A549 (cell line): ENCODE measurements at regions not wholly inside any gene's neighbourhood (a gene's known extent, or its start where the extent isn't known, plus 50 kb on each side); places are given as distances from the start of the nearest gene placed in this dataset.

ENCODE experiments used
- ATAC-seq, 2 experiments: fragments of 200-7000 bp in 1 of 2; fragments of >200 bp in 1 of 2; cut with Nextera tagmentation in 1 of 2; cut with Tn5 transposase in 1 of 2; 3 replicates each; pipeline versions ENCODE4 v1.8.0 to v1.9.1; 2018 to 2020; ENCODE audit warnings: mild to moderate bottlenecking in 1 of 2, moderate library complexity in 1 of 2
- CTCF ChIA-PET: fragments of 300-600 bp; sonication (Branson Sonifier 250); formaldehyde crosslinking; extraction: SDS; loops from one replicate; lab custom pipeline; 2021; ENCODE audit warnings: antibody characterized with exemption, inconsistent platforms; lab: Yijun Ruan, JAX
- POLR2A ChIA-PET: fragments of 350-600 bp; formaldehyde crosslinking; extraction: SDS; loops from one replicate; lab custom pipeline; 2021; ENCODE audit warnings: antibody characterized with exemption, inconsistent platforms; lab: Yijun Ruan, JAX
- DNase-seq, 2 experiments: peaks; one replicate each; pipeline versions ENCODE4 v3.0.0 to v3.0.0-alpha.2; 2011 to 2016; ENCODE audit warnings: low read depth in 1 of 2, low spot score in 1 of 2
- FAIRE-seq: peaks from 2 replicates; lab custom pipeline; 2011; peaks lifted over from hg19 to GRCh38; lab: Jason Lieb, UNC
- H3K27ac ChIP-seq, 2 experiments: fragments of >200 bp; sonication (Bioruptor Twin); formaldehyde crosslinking; 3 replicates each; pipeline ENCODE4 v1.5.1; 2016 to 2017
- H3K4me1 ChIP-seq: fragments of >200 bp; sonication (Bioruptor Twin); formaldehyde crosslinking; 3 replicates; pipeline ENCODE4 v1.6.1; 2016
- H3K4me2 ChIP-seq: fragments of >200 bp; sonication (Bioruptor Twin); formaldehyde crosslinking; 3 replicates; pipeline ENCODE4 v1.6.1; 2016
- H3K4me3 ChIP-seq: fragments of >200 bp; sonication (Bioruptor Twin); formaldehyde crosslinking; 3 replicates; pipeline ENCODE4 v1.5.1; 2016
- H3K9me3 ChIP-seq: fragments of >200 bp; sonication (Bioruptor Twin); formaldehyde crosslinking; 3 replicates; pipeline ENCODE4 v1.6.1; 2016
- BHLHE40 ChIP-seq: IDR thresholded peaks from 2 replicates; pipeline ENCODE4 v1.6.1; 2012; ENCODE audit warnings: low read depth, low read length, inconsistent platforms
- CBX2 ChIP-seq: fragments of 200-600 bp; sonication (generic); IDR thresholded peaks from 2 replicates; pipeline ENCODE4 v1.6.1; 2016; ENCODE audit warnings: low read depth, mild to moderate bottlenecking, borderline replicate concordance
- CHD4 ChIP-seq: fragments of 200-600 bp; sonication (generic); IDR thresholded peaks from 2 replicates; pipeline ENCODE4 v1.6.1; 2016; ENCODE audit warnings: antibody characterized with exemption, mild to moderate bottlenecking, borderline replicate concordance
- EP300 ChIP-seq, 2 experiments: fragments of >200 bp; sonication (Bioruptor Twin); formaldehyde crosslinking; IDR thresholded peaks; 2 replicates in 1 of 2; 3 replicates in 1 of 2; pipeline ENCODE4 v1.6.1; 2016 to 2017
- FOSL2 ChIP-seq, 2 experiments: fragments of 450-650 bp in 1 of 2; fragments of >200 bp in 1 of 2; sonication (Bioruptor Twin) in 1 of 2; formaldehyde crosslinking; IDR thresholded peaks; 2 replicates each; pipeline versions ENCODE4 v1.5.0 to v1.6.1; 2016 to 2020; ENCODE audit warnings: mild to moderate bottlenecking in 1 of 2, moderate library complexity in 1 of 2
- HOXB5 ChIP-seq: fragments of 250-450 bp; sonication (Bioruptor Pico); IDR thresholded peaks from 2 replicates; pipeline ENCODE4 v1.5.0; 2020; ENCODE audit warnings: mild to moderate bottlenecking, moderate library complexity
- JUNB ChIP-seq: fragments of >200 bp; sonication (Bioruptor Twin); formaldehyde crosslinking; IDR thresholded peaks from 2 replicates; pipeline ENCODE4 v1.6.1; 2016
- KDM1A ChIP-seq: fragments of 200-600 bp; sonication (generic); IDR thresholded peaks from 2 replicates; pipeline ENCODE4 v1.6.1; 2016; ENCODE audit warnings: low read depth, mild to moderate bottlenecking
- KDM5A ChIP-seq: fragments of 200-600 bp; sonication (generic); IDR thresholded peaks from 2 replicates; pipeline ENCODE4 v1.6.1; 2016; ENCODE audit warnings: antibody characterized with exemption, mild to moderate bottlenecking
- MAFK ChIP-seq: fragments of 450-650 bp; IDR thresholded peaks from 2 replicates; pipeline ENCODE4 v1.6.1; 2014; ENCODE audit not compliant: partially characterized antibody
- PHF8 ChIP-seq: fragments of 200-600 bp; sonication (generic); IDR thresholded peaks from 2 replicates; pipeline ENCODE4 v1.6.1; 2016; ENCODE audit warnings: low read depth, mild to moderate bottlenecking, antibody characterized with exemption, moderate library complexity, borderline replicate concordance
- POLR2AphosphoS2 ChIP-seq: conservative IDR thresholded peaks from 2 replicates; pipeline ENCODE4 v1.6.1; 2012; ENCODE audit warnings: low read length, improper control_type of control experiment, inconsistent platforms
- SREBF2 ChIP-seq: fragments of 450-650 bp; IDR thresholded peaks from 2 replicates; pipeline ENCODE4 v1.6.1; 2014; ENCODE audit warnings: mild to moderate bottlenecking, moderate library complexity
- TP53 ChIP-seq: fragments of 250-450 bp; sonication (Bioruptor Pico); IDR thresholded peaks from 2 replicates; pipeline ENCODE4 v1.5.0; 2021; ENCODE audit warnings: mild to moderate bottlenecking, moderate library complexity
- ZC3H11A ChIP-seq: fragments of 450-650 bp; IDR thresholded peaks from 2 replicates; pipeline ENCODE4 v1.6.1; 2014; ENCODE audit warnings: antibody characterized with exemption, mild to moderate bottlenecking
- ZFP36 ChIP-seq: fragments of 450-650 bp; IDR thresholded peaks from 2 replicates; pipeline ENCODE4 v1.6.1; 2014; ENCODE audit warnings: borderline replicate concordance; ENCODE audit not compliant: partially characterized antibody
- ZNF302 ChIP-seq: fragments of 250-450 bp; sonication (Bioruptor Pico); IDR thresholded peaks from 2 replicates; pipeline ENCODE4 v1.9.0; 2021; ENCODE audit warnings: inconsistent platforms, mild to moderate bottlenecking, moderate library complexity
- WGBS: methylation state at CpG from one replicate; pipeline ENCODE4 v1.1.6; 2017; ENCODE audit errors: missing lambda C conversion rate; 5-methylcytosine and 5-hydroxymethylcytosine counted together
- TF ChIP-seq, protein P1 (sequence below): IDR thresholded peaks from 2 replicates; pipeline ENCODE4 v1.6.1; 2012
- TF ChIP-seq, protein P2 (sequence below): fragments of >200 bp; sonication (Bioruptor Twin); formaldehyde crosslinking; IDR thresholded peaks from 3 replicates; pipeline ENCODE4 v1.5.1; 2016
- TF ChIP-seq, protein P3 (sequence below): IDR thresholded peaks from 2 replicates; pipeline ENCODE4 v1.6.1; 2012
- TF ChIP-seq, protein P4 (sequence below): fragments of >200 bp; sonication (Bioruptor Twin); formaldehyde crosslinking; IDR thresholded peaks from 2 replicates; pipeline ENCODE4 v1.6.1; 2016
- TF ChIP-seq, protein P5 (sequence below): IDR thresholded peaks from 2 replicates; pipeline ENCODE4 v1.6.1; 2012; ENCODE audit warnings: low read depth, borderline replicate concordance

DNA sequence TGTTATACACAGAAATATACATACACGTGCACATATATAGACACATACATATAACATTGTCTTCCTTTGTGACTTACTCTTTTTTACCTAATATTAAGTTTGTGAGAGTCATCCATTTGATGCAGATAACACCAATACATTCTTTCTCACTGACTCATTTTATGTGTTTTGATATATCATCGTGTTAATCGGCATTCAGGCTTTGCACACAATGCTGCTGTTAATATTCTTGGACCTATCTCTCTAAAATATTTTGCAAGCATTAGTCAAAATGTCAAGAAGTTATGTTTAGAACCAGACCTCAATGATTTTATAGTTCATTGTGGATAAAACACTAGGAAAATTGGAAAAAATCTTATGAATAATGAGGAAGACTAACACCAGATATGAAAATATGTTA, 441.1 kb downstream of the LRATD1 start:
- no peak overlapping the region for H3K4me2 ChIP-seq
- TF ChIP-seq KDM1A (no peak), ZFP36 (no peak), PHF8 (no peak), MAFK (no peak), HOXB5 (CRISPR knock-in tag) (no peak), FOSL2 (IDR thresholded peaks at IDR 0.05) (no peak), FOSL2 (CRISPR knock-in tag; IDR thresholded peaks at IDR 0.05) (no peak), JUNB (no peak), CHD4 (no peak), POLR2AphosphoS2 (no peak), ZNF302 (CRISPR knock-in tag) (no peak), TP53 (CRISPR knock-in tag) (no peak), ZC3H11A (no peak), KDM5A (no peak), EP300 (IDR thresholded peaks at IDR 0.05) (no peak)
- TF ChIP-seq, protein P1, sequence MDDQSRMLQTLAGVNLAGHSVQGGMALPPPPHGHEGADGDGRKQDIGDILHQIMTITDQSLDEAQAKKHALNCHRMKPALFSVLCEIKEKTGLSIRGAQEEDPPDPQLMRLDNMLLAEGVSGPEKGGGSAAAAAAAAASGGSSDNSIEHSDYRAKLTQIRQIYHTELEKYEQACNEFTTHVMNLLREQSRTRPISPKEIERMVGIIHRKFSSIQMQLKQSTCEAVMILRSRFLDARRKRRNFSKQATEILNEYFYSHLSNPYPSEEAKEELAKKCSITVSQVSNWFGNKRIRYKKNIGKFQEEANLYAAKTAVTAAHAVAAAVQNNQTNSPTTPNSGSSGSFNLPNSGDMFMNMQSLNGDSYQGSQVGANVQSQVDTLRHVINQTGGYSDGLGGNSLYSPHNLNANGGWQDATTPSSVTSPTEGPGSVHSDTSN = no peak
- TF ChIP-seq, protein P2, sequence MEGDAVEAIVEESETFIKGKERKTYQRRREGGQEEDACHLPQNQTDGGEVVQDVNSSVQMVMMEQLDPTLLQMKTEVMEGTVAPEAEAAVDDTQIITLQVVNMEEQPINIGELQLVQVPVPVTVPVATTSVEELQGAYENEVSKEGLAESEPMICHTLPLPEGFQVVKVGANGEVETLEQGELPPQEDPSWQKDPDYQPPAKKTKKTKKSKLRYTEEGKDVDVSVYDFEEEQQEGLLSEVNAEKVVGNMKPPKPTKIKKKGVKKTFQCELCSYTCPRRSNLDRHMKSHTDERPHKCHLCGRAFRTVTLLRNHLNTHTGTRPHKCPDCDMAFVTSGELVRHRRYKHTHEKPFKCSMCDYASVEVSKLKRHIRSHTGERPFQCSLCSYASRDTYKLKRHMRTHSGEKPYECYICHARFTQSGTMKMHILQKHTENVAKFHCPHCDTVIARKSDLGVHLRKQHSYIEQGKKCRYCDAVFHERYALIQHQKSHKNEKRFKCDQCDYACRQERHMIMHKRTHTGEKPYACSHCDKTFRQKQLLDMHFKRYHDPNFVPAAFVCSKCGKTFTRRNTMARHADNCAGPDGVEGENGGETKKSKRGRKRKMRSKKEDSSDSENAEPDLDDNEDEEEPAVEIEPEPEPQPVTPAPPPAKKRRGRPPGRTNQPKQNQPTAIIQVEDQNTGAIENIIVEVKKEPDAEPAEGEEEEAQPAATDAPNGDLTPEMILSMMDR = no peak
- TF ChIP-seq, protein P3, sequence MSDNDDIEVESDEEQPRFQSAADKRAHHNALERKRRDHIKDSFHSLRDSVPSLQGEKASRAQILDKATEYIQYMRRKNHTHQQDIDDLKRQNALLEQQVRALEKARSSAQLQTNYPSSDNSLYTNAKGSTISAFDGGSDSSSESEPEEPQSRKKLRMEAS = no peak
- TF ChIP-seq, protein P4, sequence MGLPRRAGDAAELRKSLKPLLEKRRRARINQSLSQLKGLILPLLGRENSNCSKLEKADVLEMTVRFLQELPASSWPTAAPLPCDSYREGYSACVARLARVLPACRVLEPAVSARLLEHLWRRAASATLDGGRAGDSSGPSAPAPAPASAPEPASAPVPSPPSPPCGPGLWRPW = no peak
- TF ChIP-seq, protein P5, sequence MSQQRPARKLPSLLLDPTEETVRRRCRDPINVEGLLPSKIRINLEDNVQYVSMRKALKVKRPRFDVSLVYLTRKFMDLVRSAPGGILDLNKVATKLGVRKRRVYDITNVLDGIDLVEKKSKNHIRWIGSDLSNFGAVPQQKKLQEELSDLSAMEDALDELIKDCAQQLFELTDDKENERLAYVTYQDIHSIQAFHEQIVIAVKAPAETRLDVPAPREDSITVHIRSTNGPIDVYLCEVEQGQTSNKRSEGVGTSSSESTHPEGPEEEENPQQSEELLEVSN = no peak
- TF ChIP-seq, all 56 proteins: peak for 0
- 10% methylated on average over 3 of the region's 3 CpGs for WGBS
- no peak for ATAC-seq
- FAIRE-seq = no peak
- Histone ChIP-seq H3K9me3 (peaks cover 3% of the 10 kb centered on the region; the same call in 2 of the 3 replicates), H3K4me1 (no peaks in the 10 kb centered on the region), H3K4me3 (no peak overlapping the region), H3K27ac (no peak overlapping the region)
- ChIA-PET POLR2A (no interaction called here), CTCF (no interaction called here)
- DNase-seq = no peak

DNA sequence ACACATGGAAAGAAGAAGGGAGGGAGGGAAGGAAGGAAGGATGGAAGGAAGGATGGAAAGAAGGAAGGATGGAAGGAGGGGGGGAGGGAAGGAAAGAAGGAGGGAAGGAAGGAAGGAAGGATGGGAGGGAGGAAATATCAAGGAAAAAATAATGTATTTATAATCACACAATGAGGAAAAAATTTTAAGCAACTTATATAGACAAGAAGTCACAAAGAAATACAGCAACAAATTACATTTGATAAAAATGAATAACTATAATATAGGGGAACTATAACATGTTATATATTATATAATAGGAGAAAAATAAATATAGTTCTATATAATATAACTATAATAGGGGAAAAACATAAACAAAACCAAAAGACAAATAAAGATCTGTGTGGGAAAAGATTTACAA, 441.8 kb downstream of the LRATD1 start:
- no peak for FAIRE-seq
- Histone ChIP-seq H3K4me3 (no peak overlapping the region), H3K4me2 (no peak overlapping the region), H3K27ac (no peak overlapping the region), H3K4me1 (no peaks in the 10 kb centered on the region), H3K9me3 (peaks cover 3% of the 10 kb centered on the region; the same call in 2 of the 3 replicates)
- TF ChIP-seq, protein P5 = no peak
- TF ChIP-seq CBX2 (no peak), BHLHE40 (no peak), SREBF2 (no peak)
- TF ChIP-seq, protein P3 = no peak
- POLR2A ChIA-PET = no interaction called here
- no peak for DNase-seq
- ATAC-seq = no peak
- CTCF ChIA-PET = no interaction called here
